ENCODE measurements at regions not wholly inside any gene's neighbourhood (a gene's known extent, or its start where the extent isn't known, plus 50 kb on each side); places are given as distances from the start of the nearest gene placed in this dataset.
"Not testable (repeated sequence)": the region's sequence is repeated elsewhere in the genome, so short reads cannot be mapped to it uniquely, and the experiment has no call there.

DNA sequence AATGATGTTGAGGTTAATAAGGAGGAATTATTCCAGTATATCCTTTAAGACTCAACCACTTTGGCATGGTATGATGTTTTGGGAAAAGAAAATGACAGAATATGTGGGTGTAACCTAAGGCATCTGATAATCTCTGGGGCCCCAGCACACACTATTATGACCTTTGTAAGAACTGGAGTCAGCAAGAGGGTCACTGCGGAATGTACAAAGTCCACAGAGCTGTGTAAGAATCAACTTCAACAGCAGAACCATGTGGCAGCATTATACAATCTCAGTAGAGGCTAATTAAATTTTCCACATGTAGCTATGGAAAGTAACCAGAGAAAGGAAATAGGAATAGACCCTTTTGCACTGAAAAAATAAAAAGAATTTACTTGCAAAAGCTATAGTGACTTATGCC, 445.1 kb upstream of the UBE2E3 start:
- TF ChIP-seq CTCF (IDR thresholded peaks at IDR 0.05; ENCODE audit: insufficient read depth, low read length, missing control alignments), result no peak
- H3K4me3 ChIP-seq (ENCODE audit: low read depth, low read length), result no peak overlapping the region
- CTCF ChIA-PET, result no interaction called here
- no peak for DNase-seq (ENCODE audit: low read depth, low spot score)
- POLR2A ChIA-PET, result no interaction called here

GRCh38 chr2:180531787-180532186, 448.6 kb upstream of the UBE2E3 start:
- CTCF ChIA-PET; H3K4me3 ChIP-seq (ENCODE audit: low read depth, low read length); POLR2A ChIA-PET; DNase-seq (ENCODE audit: low read depth, low spot score): not testable (repeated sequence)

GRCh38 chr2:180524499-180524898, 455.9 kb upstream of the UBE2E3 start:
- ChIA-PET CTCF (no interaction called here), POLR2A (no interaction called here)
- DNase-seq (ENCODE audit: low read depth, low spot score), result no peak
- no peak overlapping the region for H3K4me3 ChIP-seq (ENCODE audit: low read depth, low read length)
- no peak for TF ChIP-seq CTCF (IDR thresholded peaks at IDR 0.05; ENCODE audit: insufficient read depth, low read length, missing control alignments)

DNA sequence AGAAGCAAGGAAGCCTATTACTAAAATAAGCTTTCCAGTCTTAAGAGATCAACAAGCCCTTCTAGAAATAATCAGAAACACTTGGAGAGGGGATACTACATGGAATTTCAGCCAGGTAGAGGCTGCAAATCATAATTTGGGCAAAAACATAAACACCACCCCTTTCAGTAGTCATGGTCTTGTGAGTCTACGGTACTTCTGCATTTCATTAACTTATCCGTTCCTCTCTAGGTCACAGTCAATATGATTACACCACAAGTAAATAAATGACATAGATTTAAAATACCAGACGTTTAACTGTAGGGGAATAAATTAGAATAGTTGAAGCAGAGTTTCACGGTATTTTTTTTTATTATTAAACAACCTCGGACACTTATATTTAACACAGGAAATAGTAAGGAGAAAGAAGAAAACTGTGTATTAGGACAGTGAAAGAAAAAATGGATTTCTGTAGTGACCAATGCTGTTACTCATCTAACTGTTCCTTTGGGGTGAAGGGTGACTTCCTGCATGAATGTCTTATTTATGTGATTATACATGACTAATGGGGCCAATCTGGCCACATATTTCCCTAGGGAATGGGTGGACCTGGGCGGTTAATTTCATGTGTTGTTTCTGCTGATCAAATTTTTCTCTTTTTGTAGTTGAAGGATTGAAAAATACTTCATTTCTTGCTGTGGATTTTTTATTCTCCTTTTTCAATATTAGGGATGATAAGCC, 456.6 kb upstream of the UBE2E3 start:
- peak; percentile 28 for DNase-seq (ENCODE audit: low read depth, low spot score)
- ChIA-PET CTCF (no interaction called here), POLR2A (no interaction called here)
- no peak for TF ChIP-seq CTCF (IDR thresholded peaks at IDR 0.05; ENCODE audit: insufficient read depth, low read length, missing control alignments)
- H3K4me3 ChIP-seq (ENCODE audit: low read depth, low read length), result no peak overlapping the region

DNA sequence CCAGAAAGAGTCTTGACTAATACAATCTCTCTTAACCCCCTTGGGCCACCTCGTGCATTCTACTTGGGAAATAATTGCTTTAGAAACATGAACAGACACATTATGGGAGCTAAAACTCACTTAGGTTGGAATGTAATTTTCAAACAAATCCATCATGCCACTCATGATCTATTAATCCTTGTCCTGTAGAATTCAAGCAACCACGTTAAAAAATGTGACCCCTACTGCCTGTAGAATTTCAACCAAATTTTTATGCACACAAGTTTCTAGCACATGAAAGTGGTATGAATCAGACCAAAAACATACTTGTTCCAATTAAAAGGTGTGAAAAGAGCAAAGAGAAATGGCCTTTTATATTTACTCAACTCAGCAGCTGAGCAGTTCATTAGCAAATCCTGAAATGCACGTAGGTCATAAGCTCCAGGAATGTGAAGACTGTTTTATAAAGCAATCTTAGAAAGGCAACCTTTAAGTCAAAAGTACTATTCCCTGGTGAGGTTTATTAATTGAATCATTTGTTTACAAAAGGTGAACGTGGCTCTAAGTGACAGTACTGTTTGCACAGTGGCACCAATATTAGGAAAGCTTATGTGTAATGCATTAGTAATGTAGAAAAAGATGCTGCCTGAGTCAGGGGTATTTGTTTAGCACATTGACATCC, 459.4 kb upstream of the UBE2E3 start:
- CTCF ChIA-PET, result interaction anchor here (1.6 to 1.9 kb wide), 2 partner anchors 459 to 583 kb away, joined by 5 to 6 read pairs; partner anchors contain the start of gene UBE2E3
- POLR2A ChIA-PET, result interaction anchor here (0.9 kb wide), 1 partner anchor 517 kb away, joined by 3 read pairs; no protein-coding TSS in a partner anchor
- H3K4me3 ChIP-seq (ENCODE audit: low read depth, low read length), result no peak overlapping the region
- DNase-seq (ENCODE audit: low read depth, low spot score), result no peak
- no peak for TF ChIP-seq CTCF (IDR thresholded peaks at IDR 0.05; ENCODE audit: insufficient read depth, low read length, missing control alignments)

DNA sequence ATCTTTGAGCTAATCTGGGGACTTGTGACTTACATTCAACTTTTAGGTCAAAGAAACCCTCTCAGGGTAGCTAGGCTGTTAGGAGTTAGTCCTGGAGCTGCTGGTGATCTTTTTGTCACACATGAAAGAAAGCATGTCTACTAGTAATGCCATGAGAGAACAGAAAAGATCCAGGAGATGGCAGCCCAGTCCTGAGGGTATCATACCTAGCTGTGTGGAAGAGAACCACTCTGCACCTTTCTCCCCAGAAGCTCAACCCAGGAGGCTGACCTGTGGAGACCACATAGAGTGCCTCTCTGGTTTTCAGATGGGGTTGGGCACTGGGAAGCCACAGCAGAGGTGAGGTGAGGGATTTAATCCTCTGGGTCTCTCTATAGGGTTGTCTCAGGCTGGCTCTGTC, 460.2 kb upstream of the UBE2E3 start:
- H3K4me3 ChIP-seq (ENCODE audit: low read depth, low read length), result no peak overlapping the region
- DNase-seq (ENCODE audit: low read depth, low spot score), result no peak
- no peak for TF ChIP-seq CTCF (IDR thresholded peaks at IDR 0.05; ENCODE audit: insufficient read depth, low read length, missing control alignments)
- ChIA-PET POLR2A (interaction anchor here (0.9 kb wide), 1 partner anchor 518 kb away, joined by 3 read pairs; no protein-coding TSS in a partner anchor), CTCF (interaction anchor here (1.4 to 1.9 kb wide), 3 partner anchors 397 to 583 kb away, joined by 3 to 6 read pairs (median 5); partner anchors contain the start of gene UBE2E3)
